ENCODE measurements at regions not wholly inside any gene's neighbourhood (a gene's known extent, or its start where the extent isn't known, plus 50 kb on each side); places are given as distances from the start of the nearest gene placed in this dataset.

GRCh38 chr18:25827228-25827627, 263.2 kb downstream of the SS18 start:
- Mint-ChIP-seq H3K4me3 (no peak overlapping the region), H3K27me3 (peaks cover 0 to 8% (median 0%) of the 10 kb centered on the region in 5 donors), H3K36me3 (no peaks in the 10 kb centered on the region), H3K4me1 (no peaks in the 10 kb centered on the region), H3K27ac (no peak overlapping the region), H3K9me3 (no peaks in the 10 kb centered on the region)
- Histone ChIP-seq H3K9me3 (ENCODE audit: control insufficient read depth in 2 of 3, low read length in 3 of 3) (no peaks in the 10 kb centered on the region), H3K27me3 (ENCODE audit: control insufficient read depth in 2 of 2, insufficient read depth in 2 of 2, low read length in 2 of 2) (no peaks in the 10 kb centered on the region), H3K4me3 (ENCODE audit: low read length) (no peak overlapping the region), H3K4me1 (ENCODE audit: control insufficient read depth in 2 of 2, insufficient read depth in 2 of 2, low read length in 2 of 2) (no peaks in the 10 kb centered on the region), H3K36me3 (ENCODE audit: control insufficient read depth in 2 of 3, insufficient read depth in 3 of 3, low read length in 3 of 3) (no peaks in the 10 kb centered on the region), H3K27ac (ENCODE audit: low read depth, low read length) (no peak overlapping the region)
- ATAC-seq (no peak), DNase-seq (no peak)
- CTCF ChIA-PET = no interaction called here
- POLR2A ChIA-PET = no interaction called here
- intact Hi-C loops (cut with micrococcal nuclease) = no loop called here

DNA sequence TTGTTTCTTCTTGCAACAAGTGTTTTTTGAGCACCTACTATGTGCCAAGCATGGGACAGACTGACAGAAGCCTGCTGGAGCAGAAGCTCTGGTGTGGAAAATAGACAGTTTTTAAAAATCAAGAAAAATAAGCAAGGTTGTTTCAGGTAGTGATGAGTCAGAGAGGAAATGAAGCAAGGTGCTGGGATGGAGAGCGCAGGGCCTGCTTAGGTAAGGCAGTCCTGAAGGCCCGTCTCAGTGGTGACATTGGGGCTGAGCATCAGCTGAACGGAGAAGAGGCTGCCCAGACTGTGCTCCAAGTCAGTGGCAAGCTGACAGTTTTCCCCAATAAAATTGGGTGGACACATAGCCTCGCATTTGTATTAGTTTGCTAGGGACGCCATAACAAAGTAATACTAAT, 263.6 kb downstream of the SS18 start:
- ChIA-PET CTCF (no interaction called here), POLR2A (no interaction called here)
- no peak for ATAC-seq
- H3K9me3 ChIP-seq (ENCODE audit: control insufficient read depth in 2 of 3, low read length in 3 of 3) = no peaks in the 10 kb centered on the region
- no peaks in the 10 kb centered on the region for H3K36me3 ChIP-seq (ENCODE audit: control insufficient read depth in 2 of 3, insufficient read depth in 3 of 3, low read length in 3 of 3)
- no peaks in the 10 kb centered on the region for H3K4me1 ChIP-seq (ENCODE audit: control insufficient read depth in 2 of 2, insufficient read depth in 2 of 2, low read length in 2 of 2)
- H3K27ac ChIP-seq (ENCODE audit: low read depth, low read length) = no peak overlapping the region
- DNase-seq = no peak
- intact Hi-C loops (cut with micrococcal nuclease) = no loop called here
- no peak overlapping the region for H3K4me3 Mint-ChIP-seq
- H3K27me3 Mint-ChIP-seq = peaks cover 0 to 8% (median 2%) of the 10 kb centered on the region in 5 donors
- no peaks in the 10 kb centered on the region for H3K4me1 Mint-ChIP-seq
- no peak overlapping the region for H3K27ac Mint-ChIP-seq
- H3K36me3 Mint-ChIP-seq = no peaks in the 10 kb centered on the region
- H3K27me3 ChIP-seq (ENCODE audit: control insufficient read depth in 2 of 2, insufficient read depth in 2 of 2, low read length in 2 of 2) = no peaks in the 10 kb centered on the region
- H3K9me3 Mint-ChIP-seq = no peaks in the 10 kb centered on the region
- H3K4me3 ChIP-seq (ENCODE audit: low read length) = no peak overlapping the region

GRCh38 chr18:25825979-25826776, 264.2 kb downstream of the SS18 start:
- Mint-ChIP-seq H3K27me3 (peaks cover 4 to 12% (median 8%) of the 10 kb centered on the region in 5 donors), H3K27ac (no peak overlapping the region), H3K9me3 (no peaks in the 10 kb centered on the region), H3K4me3 (no peak overlapping the region), H3K36me3 (no peaks in the 10 kb centered on the region), H3K4me1 (no peaks in the 10 kb centered on the region)
- Histone ChIP-seq H3K27me3 (ENCODE audit: control insufficient read depth in 2 of 2, insufficient read depth in 2 of 2, low read length in 2 of 2) (no peaks in the 10 kb centered on the region), H3K4me3 (ENCODE audit: low read length) (no peak overlapping the region), H3K36me3 (ENCODE audit: control insufficient read depth in 2 of 3, insufficient read depth in 3 of 3, low read length in 3 of 3) (no peaks in the 10 kb centered on the region), H3K27ac (ENCODE audit: low read depth, low read length) (no peak overlapping the region), H3K4me1 (ENCODE audit: control insufficient read depth in 2 of 2, insufficient read depth in 2 of 2, low read length in 2 of 2) (no peaks in the 10 kb centered on the region), H3K9me3 (ENCODE audit: control insufficient read depth in 2 of 3, low read length in 3 of 3) (no peaks in the 10 kb centered on the region)
- DNase-seq (no peak), ATAC-seq (no peak)
- CTCF ChIA-PET = no interaction called here
- POLR2A ChIA-PET = no interaction called here
- intact Hi-C loops (cut with micrococcal nuclease) = no loop called here

DNA sequence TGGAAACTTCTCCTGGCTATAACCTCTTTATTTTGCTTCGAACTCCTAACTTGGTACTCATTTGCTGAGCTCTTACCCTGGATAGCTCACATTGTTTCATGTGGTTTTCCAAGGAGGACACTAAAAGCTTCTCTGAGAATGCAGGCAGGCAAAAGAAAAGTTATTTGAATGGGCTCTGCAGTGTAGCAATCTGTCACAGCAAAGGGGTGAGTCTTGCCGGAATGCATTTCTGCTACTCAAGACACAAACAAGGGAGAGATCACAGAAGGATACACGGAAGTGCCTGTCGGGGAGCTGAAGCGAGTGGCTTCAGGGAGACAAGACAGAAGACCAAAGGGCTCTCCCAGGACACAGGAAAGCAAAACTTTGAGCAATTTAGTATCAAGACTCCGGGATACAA, 265.4 kb downstream of the SS18 start:
- ChIA-PET CTCF (no interaction called here), POLR2A (no interaction called here)
- ATAC-seq (no peak), DNase-seq (no peak)
- Histone ChIP-seq H3K4me1 (ENCODE audit: control insufficient read depth in 2 of 2, insufficient read depth in 2 of 2, low read length in 2 of 2) (no peaks in the 10 kb centered on the region), H3K36me3 (ENCODE audit: control insufficient read depth in 2 of 3, insufficient read depth in 3 of 3, low read length in 3 of 3) (no peaks in the 10 kb centered on the region), H3K9me3 (ENCODE audit: control insufficient read depth in 2 of 3, low read length in 3 of 3) (no peaks in the 10 kb centered on the region), H3K4me3 (ENCODE audit: low read length) (no peak overlapping the region), H3K27ac (ENCODE audit: low read depth, low read length) (no peak overlapping the region), H3K27me3 (ENCODE audit: control insufficient read depth in 2 of 2, insufficient read depth in 2 of 2, low read length in 2 of 2) (no peaks in the 10 kb centered on the region)
- Mint-ChIP-seq H3K36me3 (no peaks in the 10 kb centered on the region), H3K4me1 (no peaks in the 10 kb centered on the region), H3K27ac (no peak overlapping the region), H3K9me3 (no peaks in the 10 kb centered on the region), H3K27me3 (peaks cover 9 to 13% (median 12%) of the 10 kb centered on the region in 5 donors), H3K4me3 (no peak overlapping the region)
- intact Hi-C loops (cut with micrococcal nuclease) = no loop called here

DNA sequence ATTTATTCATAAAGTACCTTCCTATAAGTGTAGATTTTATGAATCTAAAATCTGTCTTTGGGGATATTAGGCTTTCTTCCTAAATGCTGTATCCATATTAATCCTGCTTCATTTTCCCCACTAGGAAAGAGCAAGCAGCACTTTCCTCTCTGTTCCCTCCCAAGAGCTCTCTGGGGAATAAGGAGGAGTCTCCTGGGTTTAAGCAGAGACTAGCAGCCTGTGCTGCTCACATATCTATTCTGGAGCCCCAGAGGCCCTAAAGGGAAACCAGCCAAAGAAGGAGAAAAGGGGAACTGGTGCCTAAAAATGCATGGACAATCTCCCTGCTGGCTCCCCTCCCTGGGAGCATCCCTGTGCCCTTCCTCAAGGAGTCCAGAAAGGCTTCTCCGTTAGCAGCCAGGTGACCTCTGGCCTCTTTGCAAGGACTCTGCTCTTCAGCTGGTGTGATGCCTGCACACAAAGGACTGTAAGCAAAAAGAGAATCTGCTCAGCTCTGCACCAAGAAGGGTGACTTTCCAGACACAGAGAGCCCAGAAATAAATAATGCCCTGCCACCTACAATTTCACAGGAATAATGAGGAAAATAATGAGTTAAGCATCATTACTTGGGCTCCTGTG, 270.6 kb downstream of the SS18 start:
- peaks cover 3 to 9% (median 6%) of the 10 kb centered on the region in 7 donors for H3K4me1 Mint-ChIP-seq
- H3K9me3 Mint-ChIP-seq = no peaks in the 10 kb centered on the region
- H3K27me3 ChIP-seq (ENCODE audit: control insufficient read depth in 2 of 2, insufficient read depth in 2 of 2, low read length in 2 of 2) = no peaks in the 10 kb centered on the region
- no peaks in the 10 kb centered on the region for H3K4me1 ChIP-seq (ENCODE audit: control insufficient read depth in 2 of 2, insufficient read depth in 2 of 2, low read length in 2 of 2)
- H3K36me3 Mint-ChIP-seq = no peaks in the 10 kb centered on the region
- no peak overlapping the region for H3K27ac Mint-ChIP-seq
- DNase-seq (no peak), ATAC-seq (no peak)
- no peak overlapping the region for H3K27ac ChIP-seq (ENCODE audit: low read depth, low read length)
- no peak overlapping the region for H3K4me3 Mint-ChIP-seq
- H3K9me3 ChIP-seq (ENCODE audit: control insufficient read depth in 2 of 3, low read length in 3 of 3) = no peaks in the 10 kb centered on the region
- H3K36me3 ChIP-seq (ENCODE audit: control insufficient read depth in 2 of 3, insufficient read depth in 3 of 3, low read length in 3 of 3) = no peaks in the 10 kb centered on the region
- intact Hi-C loops (cut with micrococcal nuclease) = no loop called here
- ChIA-PET POLR2A (no interaction called here), CTCF (no interaction called here)
- peaks cover 5 to 14% (median 9%) of the 10 kb centered on the region in 5 donors for H3K27me3 Mint-ChIP-seq
- H3K4me3 ChIP-seq (ENCODE audit: low read length) = no peak overlapping the region

DNA sequence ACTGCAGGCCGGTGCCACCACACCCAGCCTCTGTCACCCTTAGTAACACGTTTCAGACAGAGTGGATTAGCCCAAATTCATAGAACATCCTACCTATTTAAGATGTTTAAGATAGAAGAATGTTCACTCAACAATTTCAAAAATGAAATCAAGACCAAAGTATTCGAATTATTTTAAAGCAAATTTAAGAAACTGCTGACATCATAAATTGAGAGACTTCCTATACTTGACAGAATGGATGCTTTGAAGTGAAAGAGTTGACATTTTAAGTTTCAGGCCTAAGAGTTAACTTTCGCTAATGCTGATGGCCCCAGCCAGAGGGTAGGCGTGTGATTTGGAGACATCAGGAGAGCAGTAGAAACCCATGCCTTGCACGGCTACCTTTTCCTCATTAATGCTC, 271.9 kb downstream of the SS18 start:
- ATAC-seq (no peak), DNase-seq (no peak)
- no peaks in the 10 kb centered on the region for H3K27me3 ChIP-seq (ENCODE audit: control insufficient read depth in 2 of 2, insufficient read depth in 2 of 2, low read length in 2 of 2)
- CTCF ChIA-PET = no interaction called here
- peaks cover 5 to 14% (median 9%) of the 10 kb centered on the region in 5 donors for H3K27me3 Mint-ChIP-seq
- POLR2A ChIA-PET = no interaction called here
- no peak overlapping the region for H3K4me3 Mint-ChIP-seq
- no peak overlapping the region for H3K27ac Mint-ChIP-seq
- H3K36me3 Mint-ChIP-seq = no peaks in the 10 kb centered on the region
- H3K9me3 Mint-ChIP-seq = no peaks in the 10 kb centered on the region
- no peaks in the 10 kb centered on the region for H3K4me1 ChIP-seq (ENCODE audit: control insufficient read depth in 2 of 2, insufficient read depth in 2 of 2, low read length in 2 of 2)
- H3K4me3 ChIP-seq (ENCODE audit: low read length) = no peak overlapping the region
- H3K36me3 ChIP-seq (ENCODE audit: control insufficient read depth in 2 of 3, insufficient read depth in 3 of 3, low read length in 3 of 3) = no peaks in the 10 kb centered on the region
- intact Hi-C loops (cut with micrococcal nuclease) = no loop called here
- H3K27ac ChIP-seq (ENCODE audit: low read depth, low read length) = no peak overlapping the region
- H3K9me3 ChIP-seq (ENCODE audit: control insufficient read depth in 2 of 3, low read length in 3 of 3) = no peaks in the 10 kb centered on the region
- H3K4me1 Mint-ChIP-seq = peaks cover 3 to 13% (median 7%) of the 10 kb centered on the region in 7 donors

Data from naive thymus-derived CD4-positive, alpha-beta T cell (primary cell).